ENCODE measurements at regions not wholly inside any gene's neighbourhood (a gene's known extent, or its start where the extent isn't known, plus 50 kb on each side); places are given as distances from the start of the nearest gene placed in this dataset.
"Not testable (repeated sequence)": the region's sequence is repeated elsewhere in the genome, so short reads cannot be mapped to it uniquely, and the experiment has no call there.

- ChIA-PET CTCF (no interaction called here), POLR2A (no interaction called here)
- no peak for DNase-seq (ENCODE audit: extremely low spot score)
- no peak for TF ChIP-seq CTCF (IDR thresholded peaks at IDR 0.05; ENCODE audit: control extremely low read depth, extremely low read depth, low read depth, missing control alignments)
Observed at GRCh38 chr9:104304925-104305324, 199.1 kb upstream of the OR13F1 start.

GRCh38 chr9:104313396-104314110 is 190.5 kb upstream of the OR13F1 start:
- ChIA-PET POLR2A (no interaction called here), CTCF (interaction anchor here (0.9 to 1.1 kb wide), 4 partner anchors 16 to 33 kb away, joined by 3 read pairs; no protein-coding TSS in a partner anchor)
- DNase-seq (ENCODE audit: extremely low spot score): no peak
- no peak for TF ChIP-seq CTCF (IDR thresholded peaks at IDR 0.05; ENCODE audit: control extremely low read depth, extremely low read depth, low read depth, missing control alignments)

GRCh38 chr9:104316201-104317009 is 187.7 kb upstream of the OR13F1 start:
- POLR2A ChIA-PET; DNase-seq (ENCODE audit: extremely low spot score): not testable (repeated sequence)
- CTCF ChIA-PET: interaction anchor here (1.3 kb wide), 1 partner anchor 91 kb away, joined by 3 read pairs; no protein-coding TSS in a partner anchor

GRCh38 chr9:104319198-104319597 is 184.9 kb upstream of the OR13F1 start:
- no peak for DNase-seq (ENCODE audit: extremely low spot score)
- ChIA-PET POLR2A (no interaction called here), CTCF (no interaction called here)
- no peak for TF ChIP-seq CTCF (IDR thresholded peaks at IDR 0.05; ENCODE audit: control extremely low read depth, extremely low read depth, low read depth, missing control alignments)

- no peak for TF ChIP-seq CTCF (IDR thresholded peaks at IDR 0.05; ENCODE audit: control extremely low read depth, extremely low read depth, low read depth, missing control alignments)
- DNase-seq (ENCODE audit: extremely low spot score): no peak
- CTCF ChIA-PET: no interaction called here
- POLR2A ChIA-PET: no interaction called here
Observed at GRCh38 chr9:104319685-104320084, 184.4 kb upstream of the OR13F1 start.

- POLR2A ChIA-PET: no interaction called here
- TF ChIP-seq CTCF (IDR thresholded peaks at IDR 0.05; ENCODE audit: control extremely low read depth, extremely low read depth, low read depth, missing control alignments): no peak
- CTCF ChIA-PET: no interaction called here
- DNase-seq (ENCODE audit: extremely low spot score): no peak
Observed at GRCh38 chr9:104322596-104322995, 181.5 kb upstream of the OR13F1 start.

GRCh38 chr9:104323967-104324694 is 179.9 kb upstream of the OR13F1 start:
- CTCF ChIA-PET; POLR2A ChIA-PET; DNase-seq (ENCODE audit: extremely low spot score): not testable (repeated sequence)

Data from GM10248 (cell line).